Bronchial epithelial cell (primary cell): ENCODE measurements at regions not wholly inside any gene's neighbourhood (a gene's known extent, or its start where the extent isn't known, plus 50 kb on each side); places are given as distances from the start of the nearest gene placed in this dataset.
"Not testable (repeated sequence)": the region's sequence is repeated elsewhere in the genome, so short reads cannot be mapped to it uniquely, and the experiment has no call there.

Experiments
- DNase-seq: peaks from one replicate; pipeline ENCODE4 v3.0.0-alpha.2; 2010; ENCODE audit warnings: low read depth
- FAIRE-seq: peaks from 2 replicates; lab custom pipeline; 2011; peaks lifted over from hg19 to GRCh38; lab: Jason Lieb, UNC
- H3K27me3 ChIP-seq: 2 replicates; pipeline ENCODE4 v1.5.1; 2011; ENCODE audit warnings: low read length; ENCODE audit not compliant: control insufficient read depth, insufficient read depth
- H3K36me3 ChIP-seq: 2 replicates; pipeline ENCODE4 v1.5.1; 2011; ENCODE audit warnings: low read length; ENCODE audit not compliant: control insufficient read depth, insufficient read depth
- H3K4me3 ChIP-seq: 2 replicates; pipeline ENCODE4 v1.5.1; 2011; ENCODE audit warnings: mild to moderate bottlenecking, low read depth, low read length, control low read depth
- CTCF ChIP-seq: IDR thresholded peaks from 2 replicates; pipeline ENCODE4 v1.5.1; 2011; ENCODE audit warnings: mild to moderate bottlenecking, moderate library complexity, low read length, control low read depth, inconsistent platforms; ENCODE audit not compliant: insufficient read depth, severe bottlenecking

GRCh38 chr9:79073201-79073600 is 498.6 kb upstream of the TLE4 start:
- no peaks in the 10 kb centered on the region for H3K27me3 ChIP-seq
- TF ChIP-seq CTCF = no peak
- H3K4me3 ChIP-seq = no peak overlapping the region
- no peaks in the 10 kb centered on the region for H3K36me3 ChIP-seq
- FAIRE-seq (no peak), DNase-seq (no peak)

GRCh38 chr9:79080536-79080935 is 491.2 kb upstream of the TLE4 start:
- FAIRE-seq = no peak
- Histone ChIP-seq H3K36me3 (no peaks in the 10 kb centered on the region), H3K27me3 (no peaks in the 10 kb centered on the region), H3K4me3 (no peak overlapping the region)
- TF ChIP-seq CTCF = no peak
- no peak for DNase-seq

GRCh38 chr9:79083621-79084020 is 488.1 kb upstream of the TLE4 start:
- no peak for FAIRE-seq

GRCh38 chr9:79087133-79087532 is 484.6 kb upstream of the TLE4 start:
- Histone ChIP-seq H3K4me3 (no peak overlapping the region), H3K27me3 (no peaks in the 10 kb centered on the region), H3K36me3 (no peaks in the 10 kb centered on the region)
- no peak for TF ChIP-seq CTCF
- no peak for FAIRE-seq
- no peak for DNase-seq

More at GRCh38 chr9:79083621-79084020, 488.1 kb upstream of the TLE4 start:
- no peak for TF ChIP-seq CTCF
- no peak for DNase-seq
- Histone ChIP-seq H3K36me3 (no peaks in the 10 kb centered on the region), H3K4me3 (no peak overlapping the region), H3K27me3 (no peaks in the 10 kb centered on the region)

- Histone ChIP-seq H3K27me3 (no peaks in the 10 kb centered on the region), H3K36me3 (no peaks in the 10 kb centered on the region), H3K4me3 (no peak overlapping the region)
- DNase-seq (no peak), FAIRE-seq (no peak)
- no peak for TF ChIP-seq CTCF
Measured at GRCh38 chr9:79089054-79089560, 482.7 kb upstream of the TLE4 start.

GRCh38 chr9:79089851-79090250 is 481.9 kb upstream of the TLE4 start:
- not testable (repeated sequence) for DNase-seq, FAIRE-seq

GRCh38 chr9:79103257-79103656 is 468.5 kb upstream of the TLE4 start:
- H3K27me3 ChIP-seq, FAIRE-seq, H3K4me3 ChIP-seq, H3K36me3 ChIP-seq, DNase-seq: not testable (repeated sequence)

More at GRCh38 chr9:79089851-79090250, 481.9 kb upstream of the TLE4 start:
- not testable (repeated sequence) for H3K36me3 ChIP-seq, H3K27me3 ChIP-seq, H3K4me3 ChIP-seq
